Right lobe of liver (tissue), 6 donors: ENCODE measurements at regions not wholly inside any gene's neighbourhood (a gene's known extent, or its start where the extent isn't known, plus 50 kb on each side); places are given as distances from the start of the nearest gene placed in this dataset.

Source experiments
- ATAC-seq, 4 donors: fragments of 200-7000 bp; cut with Tn5 transposase; one replicate each; pipeline ENCODE4 v1.9.1; 2020; ENCODE audit warnings: mild to moderate bottlenecking in 4 of 4, moderate library complexity in 4 of 4
- DNase-seq, 3 donors: peaks; one replicate each; pipeline ENCODE4 v3.0.0-alpha.2; 2020
- H3K27ac ChIP-seq, 3 donors: fragments of 200-600 bp; one replicate each; pipeline ENCODE4 v1.8.0; 2022
- H3K27me3 ChIP-seq, 2 donors: fragments of 200-600 bp; one replicate each; pipeline ENCODE4 v1.8.0; 2022
- H3K36me3 ChIP-seq, 4 donors: fragments of 200-600 bp; sonication (generic) in 1 of 4; one replicate each; pipeline versions ENCODE4 v1.5.1 to v1.8.0; 2017 to 2022; ENCODE audit warnings: control low read depth in 1 of 4
- H3K4me1 ChIP-seq, 4 donors: fragments of 200-600 bp; sonication (generic) in 1 of 4; one replicate each; pipeline versions ENCODE4 v1.5.1 to v1.8.0; 2017 to 2022; ENCODE audit warnings: control low read depth in 1 of 4
- H3K4me3 ChIP-seq, 3 donors: fragments of 200-600 bp; one replicate each; pipeline ENCODE4 v1.8.0; 2022
- H3K9me3 ChIP-seq, 4 donors: fragments of 200-600 bp; sonication (generic) in 1 of 4; one replicate each; pipeline versions ENCODE4 v1.5.1 to v1.8.0; 2017 to 2022; ENCODE audit warnings: control low read depth in 1 of 4
- CTCF ChIP-seq, 4 donors: fragments of 200-600 bp in 3 of 4; fragments of 450-650 bp in 1 of 4; IDR thresholded peaks; one replicate each; pipeline versions ENCODE4 v1.5.1 to v1.8.0; 2016 to 2022; ENCODE audit warnings: antibody characterized with exemption in 4 of 4, mild to moderate bottlenecking in 2 of 4
- POLR2A ChIP-seq: fragments of 450-650 bp; IDR thresholded peaks from one replicate; pipeline ENCODE4 v1.6.1; 2017; ENCODE audit warnings: antibody characterized with exemption, mild to moderate bottlenecking
- WGBS: methylation state at CpG from one replicate; pipeline ENCODE4 v1.1.6; 2018; ENCODE audit warnings: low coverage, low lambda C conversion rate; ENCODE audit not compliant: insufficient coverage; ENCODE audit errors: missing lambda C conversion rate; 5-methylcytosine and 5-hydroxymethylcytosine counted together
- intact Hi-C, 2 donors: fragments of 100-400 bp; cut with DNase I; formaldehyde crosslinking; loops; one replicate each; pipeline versions ENCODE4 v1.11.2 to v1.14.1; 2022
- donor health status: DM: no; HTN: yes; CAD: no.
- donor health status: DM: no; HTN: no; CAD: no.
- donor health status: DM: no; HTN: no; CAD: no.
- donor health status: DM: no; HTN: yes; CAD: no.
- donor health status: DM: no; HTN: yes; CAD: no.

- Histone ChIP-seq H3K27me3 (no peaks in the 10 kb centered on the region), H3K9me3 (no peaks in the 10 kb centered on the region), H3K4me1 (no peaks in the 10 kb centered on the region), H3K4me3 (no peak overlapping the region), H3K36me3 (no peaks in the 10 kb centered on the region), H3K27ac (no peak overlapping the region)
- intact Hi-C loops, result no loop called here
- TF ChIP-seq CTCF (IDR thresholded peaks at IDR 0.05), result no peak
- TF ChIP-seq POLR2A, result no peak
- WGBS, result 76% methylated on average over 7 of the region's 7 CpGs
- ATAC-seq (no peak), DNase-seq (no peak)
Measured at GRCh38 chr6:74567281-74567922, 638.5 kb downstream of the COL12A1 start.

- Histone ChIP-seq H3K4me1 (no peaks in the 10 kb centered on the region), H3K36me3 (no peaks in the 10 kb centered on the region), H3K27ac (no peak overlapping the region), H3K27me3 (no peaks in the 10 kb centered on the region), H3K9me3 (no peaks in the 10 kb centered on the region), H3K4me3 (no peak overlapping the region)
- ATAC-seq (no peak), DNase-seq (no peak)
- intact Hi-C loops, result no loop called here
- TF ChIP-seq POLR2A (no peak), CTCF (IDR thresholded peaks at IDR 0.05) (no peak)
Measured at GRCh38 chr6:74557236-74557635, 648.6 kb downstream of the COL12A1 start.

GRCh38 chr6:74554041-74554440 is 651.8 kb downstream of the COL12A1 start:
- Histone ChIP-seq H3K36me3 (no peaks in the 10 kb centered on the region), H3K27me3 (no peaks in the 10 kb centered on the region), H3K4me1 (no peaks in the 10 kb centered on the region), H3K9me3 (no peaks in the 10 kb centered on the region), H3K4me3 (no peak overlapping the region), H3K27ac (no peak overlapping the region)
- 86% methylated on average over 1 of the region's 2 CpGs for WGBS
- no peak for ATAC-seq
- intact Hi-C loops, result no loop called here
- TF ChIP-seq CTCF (IDR thresholded peaks at IDR 0.05) (no peak), POLR2A (no peak)
- no peak for DNase-seq

GRCh38 chr6:74551896-74552295 is 654.0 kb downstream of the COL12A1 start:
- TF ChIP-seq POLR2A (no peak), CTCF (IDR thresholded peaks at IDR 0.05) (no peak)
- intact Hi-C loops, result no loop called here
- DNase-seq (no peak), ATAC-seq (no peak)
- H3K9me3 ChIP-seq, result no peaks in the 10 kb centered on the region
- no peaks in the 10 kb centered on the region for H3K36me3 ChIP-seq
- no peaks in the 10 kb centered on the region for H3K27me3 ChIP-seq
- H3K27ac ChIP-seq, result no peak overlapping the region
- H3K4me1 ChIP-seq, result no peaks in the 10 kb centered on the region
- no peak overlapping the region for H3K4me3 ChIP-seq

- Histone ChIP-seq H3K27me3 (no peaks in the 10 kb centered on the region), H3K36me3 (no peaks in the 10 kb centered on the region), H3K27ac (no peak overlapping the region), H3K4me3 (no peak overlapping the region), H3K9me3 (no peaks in the 10 kb centered on the region), H3K4me1 (no peaks in the 10 kb centered on the region)
- intact Hi-C loops, result no loop called here
- WGBS, result 93% methylated on average over 3 of the region's 6 CpGs
- ATAC-seq (no peak), DNase-seq (no peak)
- TF ChIP-seq CTCF (IDR thresholded peaks at IDR 0.05), result no peak
- TF ChIP-seq POLR2A, result no peak
Measured at GRCh38 chr6:74550821-74551220, 655.0 kb downstream of the COL12A1 start.
